K562 (cell line): ENCODE measurements at regions not wholly inside any gene's neighbourhood (a gene's known extent, or its start where the extent isn't known, plus 50 kb on each side); places are given as distances from the start of the nearest gene placed in this dataset.

Source experiments
- ATAC-seq: fragments of 200-7000 bp; cut with Tn5 transposase; 3 replicates; pipeline ENCODE4 v1.9.1; 2020; ENCODE audit warnings: moderate library complexity
- BruUV-seq: library from RNA; stranded (reverse); fragments of 400-500 nt; replicated peaks from 2 replicates; lab custom pipeline; 2021; lab: Mats Ljungman, UMichigan
- CTCF ChIA-PET: fragments of 300-600 bp; formaldehyde crosslinking; extraction: SDS; loops from one replicate; lab custom pipeline; 2021; ENCODE audit warnings: low intra/inter-chr PET ratio; lab: Yijun Ruan, JAX
- POLR2A ChIA-PET: fragments of 300-600, 350-650 bp; sonication (Branson Sonifier 250); formaldehyde crosslinking; extraction: SDS; loops from one replicate; lab custom pipeline; 2021; ENCODE audit warnings: antibody characterized with exemption, inconsistent platforms; lab: Yijun Ruan, JAX
- DNase-seq, 4 experiments: peaks; one replicate each; pipeline versions ENCODE4 v3.0.0 to v3.0.0-alpha.2; 2011 to 2018; ENCODE audit warnings: low spot score in 3 of 4, mixed read lengths in 3 of 4; ENCODE audit errors: extremely low read depth in 1 of 4
- FAIRE-seq: peaks from 2 replicates; lab custom pipeline; 2011; peaks lifted over from hg19 to GRCh38; lab: Jason Lieb, UNC
- H2AFZ ChIP-seq: 2 replicates; pipeline ENCODE4 v1.6.0; 2011; ENCODE audit warnings: low read depth, low read length, control low read depth, inconsistent platforms
- H3K27ac ChIP-seq: fragments of 200-600 bp; 3 replicates; pipeline ENCODE4 v1.8.0; 2011; ENCODE audit warnings: low read depth, mild to moderate bottlenecking, control low read depth, inconsistent platforms, low read length, moderate library complexity, mixed read lengths; ENCODE audit errors: extremely low read depth
- H3K27me3 ChIP-seq, 2 experiments: fragments of 300-600 bp in 1 of 2; 2 replicates in 1 of 2; 3 replicates in 1 of 2; pipeline versions ENCODE4 v1.6.0 to v1.8.0; 2011; ENCODE audit warnings: inconsistent platforms in 2 of 2, low read length in 2 of 2, mild to moderate bottlenecking in 1 of 2, mixed read lengths in 1 of 2, moderate library complexity in 1 of 2; ENCODE audit not compliant: control insufficient read depth in 2 of 2, insufficient read depth in 2 of 2
- H3K36me3 ChIP-seq: fragments of 300-600 bp; 3 replicates; pipeline ENCODE4 v1.8.0; 2011; ENCODE audit warnings: mild to moderate bottlenecking, low read length, inconsistent platforms; ENCODE audit not compliant: control insufficient read depth, insufficient read depth
- H3K4me1 ChIP-seq, 2 experiments: fragments of 200-600 bp in 1 of 2; replicated peaks in 1 of 2; 2 replicates in 1 of 2; 3 replicates in 1 of 2; pipeline versions ENCODE4 v1.5.1 to v1.8.0; 2011; ENCODE audit warnings: inconsistent platforms in 2 of 2, low read length in 2 of 2, mild to moderate bottlenecking in 1 of 2, mixed read lengths in 1 of 2, moderate library complexity in 1 of 2; ENCODE audit not compliant: control insufficient read depth in 2 of 2, insufficient read depth in 2 of 2
- H3K4me2 ChIP-seq: 2 replicates; pipeline ENCODE4 v1.6.1; 2011; ENCODE audit warnings: low read length, control low read depth, inconsistent platforms, mixed read lengths; ENCODE audit not compliant: insufficient read depth
- H3K4me3 ChIP-seq: fragments of 200-600 bp; sonication (generic), shearing (Covaris generic); 2 replicates; pipeline ENCODE4 v1.5.1; 2016; ENCODE audit warnings: control low read depth, inconsistent platforms
- H3K79me2 ChIP-seq: fragments of 200-600 bp; 3 replicates; pipeline ENCODE4 v1.8.0; 2011; ENCODE audit warnings: low read length, inconsistent platforms; ENCODE audit not compliant: control insufficient read depth, insufficient read depth
- H3K9ac ChIP-seq, 2 experiments: 2 replicates each; pipeline versions ENCODE4 v1.6.0 to v1.6.1; 2011; ENCODE audit warnings: low read depth in 2 of 2, low read length in 2 of 2, control low read depth in 1 of 2, inconsistent platforms in 1 of 2, mild to moderate bottlenecking in 1 of 2, mixed read lengths in 1 of 2; ENCODE audit not compliant: insufficient read depth in 1 of 2
- H3K9me1 ChIP-seq: one replicate; pipeline ENCODE4 v1.6.0; 2011; ENCODE audit warnings: inconsistent platforms, mild to moderate bottlenecking, low read length, moderate library complexity; ENCODE audit not compliant: control insufficient read depth, insufficient read depth
- H3K9me3 ChIP-seq: replicated peaks from 2 replicates; pipeline ENCODE4 v1.5.1; 2011; ENCODE audit warnings: low read depth, low read length, inconsistent platforms; ENCODE audit not compliant: control insufficient read depth, insufficient read depth
- H4K20me1 ChIP-seq: replicated peaks from 2 replicates; pipeline ENCODE4 v1.6.1; 2011; ENCODE audit warnings: low read length, inconsistent platforms, mixed read lengths; ENCODE audit not compliant: control insufficient read depth, insufficient read depth
- ARID3B ChIP-seq: fragments of 250-450 bp; sonication (Bioruptor Pico); IDR thresholded peaks from 2 replicates; pipeline ENCODE4 v1.4.0; 2020; ENCODE audit warnings: borderline replicate concordance
- CEBPG ChIP-seq, 3 experiments: fragments of 200-800 bp in 1 of 3; sonication (Bioruptor generic) in 1 of 3; sonication (generic) in 1 of 3; formaldehyde crosslinking in 1 of 3; IDR thresholded peaks in 2 of 3; conservative IDR thresholded peaks in 1 of 3; 2 replicates each; pipeline versions ENCODE4 v1.6.1 to v1.8.0; 2016 to 2022; ENCODE audit warnings: missing compliant biosample characterization in 2 of 3, missing genetic modification characterization in 2 of 3, mild to moderate bottlenecking in 1 of 3, missing genetic modification reagents in 1 of 3
- DIDO1 ChIP-seq: fragments of 450-650 bp; IDR thresholded peaks from 2 replicates; pipeline ENCODE4 v1.6.1; 2016; ENCODE audit warnings: low read depth, missing biosample characterization, missing genetic modification characterization
- ELF2 ChIP-seq: fragments of 250-450 bp; sonication (Bioruptor Pico); IDR thresholded peaks from 2 replicates; pipeline ENCODE4 v1.5.0; 2021; ENCODE audit warnings: mild to moderate bottlenecking
- GTF2F1 ChIP-seq: IDR thresholded peaks from 2 replicates; pipeline ENCODE4 v1.6.1; 2011; ENCODE audit warnings: low read depth, low read length, improper control_type of control experiment
- HNRNPUL1 ChIP-seq: fragments of 200-400 bp; formaldehyde crosslinking; IDR thresholded peaks from 2 replicates; pipeline ENCODE4 v1.6.1; 2017; ENCODE audit warnings: low read length
- JUND ChIP-seq, 2 experiments: IDR thresholded peaks; 2 replicates in 1 of 2; 3 replicates in 1 of 2; pipeline ENCODE4 v1.6.1; 2011; ENCODE audit warnings: borderline replicate concordance in 2 of 2, low read depth in 2 of 2, low read length in 2 of 2, improper control_type of control experiment in 1 of 2, missing biosample characterization in 1 of 2, missing genetic modification characterization in 1 of 2, missing genetic modification reagents in 1 of 2
- KAT2B ChIP-seq: IDR thresholded peaks from one replicate; pipeline ENCODE4 v1.6.1; 2012; ENCODE audit warnings: low read depth, mild to moderate bottlenecking, control low read depth, inconsistent platforms, low read length, moderate library complexity
- MYBL2 ChIP-seq, 2 experiments: fragments of 450-650 bp in 1 of 2; sonication (generic) in 1 of 2; formaldehyde crosslinking in 1 of 2; IDR thresholded peaks; 2 replicates each; pipeline versions ENCODE4 v1.6.1 to v1.8.1; 2017 to 2022; ENCODE audit warnings: borderline replicate concordance in 1 of 2, inconsistent platforms in 1 of 2, low read depth in 1 of 2, mild to moderate bottlenecking in 1 of 2, missing genetic modification reagents in 1 of 2, moderate library complexity in 1 of 2
- RBM17 ChIP-seq: fragments of 200-400 bp; formaldehyde crosslinking; IDR thresholded peaks from 2 replicates; pipeline ENCODE4 v1.6.1; 2017; ENCODE audit warnings: low read depth, mild to moderate bottlenecking, low read length, borderline replicate concordance
- WGBS: fragments of 100-300 bp; shearing (Covaris generic); methylation state at CpG from one replicate; pipeline ENCODE4 v1.1.6; 2016; ENCODE audit warnings: low coverage, mixed read lengths; ENCODE audit not compliant: insufficient coverage; ENCODE audit errors: missing lambda C conversion rate; 5-methylcytosine and 5-hydroxymethylcytosine counted together
- in situ Hi-C: fragments of 300-500 bp; cut with MboI; formaldehyde crosslinking; loops from 4 replicates; pipeline ENCODE4 v1.15.0; 2018; ENCODE audit warnings: inconsistent platforms, mixed read lengths
- intact Hi-C: fragments of 100-400 bp; cut with micrococcal nuclease; formaldehyde crosslinking; loops from 2 replicates; pipeline ENCODE4 v1.14.2; 2022
- TF ChIP-seq, protein P1 (sequence below): fragments of 250-450 bp; sonication (Bioruptor Pico); IDR thresholded peaks from 2 replicates; pipeline ENCODE4 v1.5.0; 2021; ENCODE audit warnings: mild to moderate bottlenecking, borderline replicate concordance

GRCh38 chr4:116438417-116438816 is 647.0 kb downstream of the TRAM1L1 start:
- Histone ChIP-seq H3K27me3 (no peaks in the 10 kb centered on the region), H3K9me3 (no peaks in the 10 kb centered on the region), H3K9me1 (no peaks in the 10 kb centered on the region), H2AFZ (no peak overlapping the region), H3K9ac (no peak overlapping the region), H4K20me1 (no peaks in the 10 kb centered on the region), H3K27ac (no peak overlapping the region), H3K36me3 (no peaks in the 10 kb centered on the region), H3K79me2 (no peaks in the 10 kb centered on the region), H3K4me2 (no peak overlapping the region), H3K4me1 (no peaks in the 10 kb centered on the region), H3K4me3 (no peak overlapping the region)
- 0% methylated on average over 2 of the region's 2 CpGs for WGBS
- peak in 1 of 4 experiments; percentile 12 for DNase-seq
- FAIRE-seq, result no peak
- intact Hi-C loops (no loop called here), in situ Hi-C loops (no loop called here)
- CTCF ChIA-PET, result no interaction called here
- POLR2A ChIA-PET, result no interaction called here
- no peak for ATAC-seq
- TF ChIP-seq CEBPG (CRISPR knock-in tag; IDR thresholded peaks at IDR 0.05) (no peak), CEBPG (tag; conservative IDR thresholded peaks at IDR 0.05 in 1 of 2, IDR thresholded peaks at IDR 0.05 in 1 of 2) (peak in 1 of 2 experiments; percentile 86; a peak in 2 of 4 replicates), HNRNPUL1 (no peak)
- no TSS peak for BruUV-seq

- ATAC-seq, result no peak
- WGBS, result 0% methylated on average over 1 of the region's 1 CpG
- TF ChIP-seq ARID3B (CRISPR knock-in tag) (no peak), JUND (IDR thresholded peaks at IDR 0.05; ENCODE audit: borderline replicate concordance, low read depth, low read length) (no peak), JUND (tag; IDR thresholded peaks at IDR 0.05; ENCODE audit: borderline replicate concordance, low read depth, low read length) (no peak), GTF2F1 (no peak), ELF2 (no peak), MYBL2 (IDR thresholded peaks at IDR 0.05; ENCODE audit: low read depth) (no peak), MYBL2 (CRISPR knock-in tag; IDR thresholded peaks at IDR 0.05; ENCODE audit: borderline replicate concordance) (no peak), RBM17 (no peak), DIDO1 (no peak), KAT2B (no peak)
- TF ChIP-seq, protein P1, sequence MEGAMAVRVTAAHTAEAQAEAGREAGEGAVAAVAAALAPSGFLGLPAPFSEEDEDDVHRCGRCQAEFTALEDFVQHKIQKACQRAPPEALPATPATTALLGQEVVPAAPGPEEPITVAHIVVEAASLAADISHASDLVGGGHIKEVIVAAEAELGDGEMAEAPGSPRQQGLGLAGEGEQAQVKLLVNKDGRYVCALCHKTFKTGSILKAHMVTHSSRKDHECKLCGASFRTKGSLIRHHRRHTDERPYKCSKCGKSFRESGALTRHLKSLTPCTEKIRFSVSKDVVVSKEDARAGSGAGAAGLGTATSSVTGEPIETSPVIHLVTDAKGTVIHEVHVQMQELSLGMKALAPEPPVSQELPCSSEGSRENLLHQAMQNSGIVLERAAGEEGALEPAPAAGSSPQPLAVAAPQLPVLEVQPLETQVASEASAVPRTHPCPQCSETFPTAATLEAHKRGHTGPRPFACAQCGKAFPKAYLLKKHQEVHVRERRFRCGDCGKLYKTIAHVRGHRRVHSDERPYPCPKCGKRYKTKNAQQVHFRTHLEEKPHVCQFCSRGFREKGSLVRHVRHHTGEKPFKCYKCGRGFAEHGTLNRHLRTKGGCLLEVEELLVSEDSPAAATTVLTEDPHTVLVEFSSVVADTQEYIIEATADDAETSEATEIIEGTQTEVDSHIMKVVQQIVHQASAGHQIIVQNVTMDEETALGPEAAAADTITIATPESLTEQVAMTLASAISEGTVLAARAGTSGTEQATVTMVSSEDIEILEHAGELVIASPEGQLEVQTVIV (CRISPR knock-in tag), result no peak
These were observed 657.7 kb downstream of the TRAM1L1 start for GRCh38 chr4:116427666-116428065.

More at GRCh38 chr4:116427666-116428065, 657.7 kb downstream of the TRAM1L1 start:
- Histone ChIP-seq H3K4me1 (no peaks in the 10 kb centered on the region), H3K27ac (no peak overlapping the region), H3K36me3 (no peaks in the 10 kb centered on the region), H3K27me3 (no peaks in the 10 kb centered on the region), H3K9me1 (no peaks in the 10 kb centered on the region), H3K4me3 (no peak overlapping the region), H4K20me1 (no peaks in the 10 kb centered on the region), H3K9ac (no peak overlapping the region), H3K4me2 (no peak overlapping the region), H3K79me2 (no peaks in the 10 kb centered on the region), H3K9me3 (no peaks in the 10 kb centered on the region), H2AFZ (no peak overlapping the region)
- DNase-seq, result no peak
- intact Hi-C loops (no loop called here), in situ Hi-C loops (no loop called here)
- ChIA-PET POLR2A (no interaction called here), CTCF (no interaction called here)
- FAIRE-seq, result no peak
- BruUV-seq, result no TSS peak
